NCI-H82 treated with DMSO at 0.1 percent for 48 hours (cell line): ENCODE measurements at regions not wholly inside any gene's neighbourhood (a gene's known extent, or its start where the extent isn't known, plus 50 kb on each side); places are given as distances from the start of the nearest gene placed in this dataset.
A peak's percentile ranks its signal among the peaks of the same experiment; 100 is the strongest.

Experiments used
- DNase-seq: peaks from one replicate; lab custom pipeline; 2025; ENCODE audit not compliant: unreplicated experiment; lab: John Stamatoyannopoulos, UW

GRCh38 chr12:126869644-126870043, 1397.3 kb upstream of the TMEM132C start:
- DNase-seq: no peak

- no peak for DNase-seq
These were observed 1393.3 kb upstream of the TMEM132C start for GRCh38 chr12:126873701-126874100.

- peak; percentile 54 for DNase-seq
These were observed 1392.4 kb upstream of the TMEM132C start for GRCh38 chr12:126874427-126875026.

GRCh38 chr12:126879842-126880241, 1387.1 kb upstream of the TMEM132C start:
- DNase-seq: no peak

- no peak for DNase-seq
These were observed 1383.3 kb upstream of the TMEM132C start for GRCh38 chr12:126883697-126884096.

GRCh38 chr12:126889501-126889900, 1377.5 kb upstream of the TMEM132C start:
- no peak for DNase-seq

GRCh38 chr12:126890097-126890496, 1376.9 kb upstream of the TMEM132C start:
- DNase-seq: no peak

GRCh38 chr12:126891789-126892188, 1375.2 kb upstream of the TMEM132C start:
- DNase-seq: no peak

- DNase-seq: no peak
These were observed 1370.7 kb upstream of the TMEM132C start for GRCh38 chr12:126895951-126896913.

GRCh38 chr12:126897102-126897501, 1369.9 kb upstream of the TMEM132C start:
- DNase-seq: no peak

- DNase-seq: no peak
These were observed 1369.2 kb upstream of the TMEM132C start for GRCh38 chr12:126897778-126898177.

GRCh38 chr12:126898562-126898961, 1368.4 kb upstream of the TMEM132C start:
- DNase-seq: no peak

- no peak for DNase-seq
These were observed 1366.8 kb upstream of the TMEM132C start for GRCh38 chr12:126899926-126900792.

- DNase-seq: no peak
These were observed 1363.7 kb upstream of the TMEM132C start for GRCh38 chr12:126903027-126903876.

GRCh38 chr12:126905752-126906151, 1361.2 kb upstream of the TMEM132C start:
- DNase-seq: no peak

GRCh38 chr12:126907900-126908764, 1358.8 kb upstream of the TMEM132C start:
- no peak for DNase-seq

- no peak for DNase-seq
These were observed 1358.2 kb upstream of the TMEM132C start for GRCh38 chr12:126908765-126909142.

GRCh38 chr12:126910570-126910969, 1356.4 kb upstream of the TMEM132C start:
- no peak for DNase-seq

- DNase-seq: no peak
These were observed 1354.9 kb upstream of the TMEM132C start for GRCh38 chr12:126912111-126912510.
